Left cardiac atrium (tissue), 4 donors: ENCODE measurements at regions not wholly inside any gene's neighbourhood (a gene's known extent, or its start where the extent isn't known, plus 50 kb on each side); places are given as distances from the start of the nearest gene placed in this dataset.
A peak's percentile ranks its signal among the peaks of the same experiment; 100 is the strongest.

Source experiments
- ATAC-seq, 2 donors: fragments of 200-7000 bp; cut with Tn5 transposase; one replicate each; pipeline ENCODE4 v1.9.1; 2020; ENCODE audit warnings: mild to moderate bottlenecking in 2 of 2, moderate library complexity in 2 of 2
- DNase-seq: peaks from one replicate; pipeline ENCODE4 v3.0.0-alpha.2; 2020
- intact Hi-C, 2 donors: fragments of 100-400 bp; cut with DNase I; formaldehyde crosslinking; loops; one replicate each; pipeline versions ENCODE4 v1.14.1 to v1.15.1; 2022 to 2023
- donor health status: DM: no; HTN: yes; CAD: no.
- donor health status: DM: no; HTN: yes; CAD: no; lungs with severe emphysema.
- donor health status: DM: yes; HTN: yes; CAD: no.
- donor health status: Dilated cardiomyopathy.

GRCh38 chr15:47824147-47824546 lies 106.8 kb downstream of the SEMA6D start:
- ATAC-seq (no peak), DNase-seq (no peak)
- intact Hi-C loops: no loop called here

- DNase-seq (no peak), ATAC-seq (no peak)
- intact Hi-C loops: no loop called here
Observed at GRCh38 chr15:47829667-47830066, 112.4 kb downstream of the SEMA6D start.

DNA sequence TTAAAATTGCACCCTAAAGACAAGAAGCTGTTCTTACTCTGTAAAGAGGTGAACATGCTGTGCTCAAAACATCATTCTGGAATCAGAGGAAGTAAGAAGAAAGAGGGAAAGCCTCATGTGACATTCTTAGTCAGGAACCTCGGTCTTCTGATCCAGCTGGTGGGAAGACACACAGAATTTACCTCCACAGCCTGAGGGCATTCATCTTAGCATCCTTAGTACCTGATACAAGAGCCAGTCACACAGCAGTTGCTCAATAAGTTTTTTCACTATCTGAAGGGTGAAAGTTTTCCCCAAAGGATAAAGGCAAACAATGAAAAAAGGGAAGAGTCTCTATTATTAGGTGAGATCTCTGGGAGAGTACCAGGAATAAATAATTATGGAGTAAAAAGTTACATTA lies 116.8 kb downstream of the SEMA6D start:
- DNase-seq (no peak), ATAC-seq (no peak)
- intact Hi-C loops: no loop called here

GRCh38 chr15:47839233-47839825 lies 122.0 kb downstream of the SEMA6D start:
- no peak for DNase-seq
- peak; percentile 50 to 84 for ATAC-seq
- intact Hi-C loops: no loop called here

GRCh38 chr15:47843124-47843663 lies 125.9 kb downstream of the SEMA6D start:
- ATAC-seq (no peak), DNase-seq (no peak)
- intact Hi-C loops: no loop called here

- intact Hi-C loops: no loop called here
- ATAC-seq: no peak
- no peak for DNase-seq
Observed at GRCh38 chr15:47844437-47844836, 127.1 kb downstream of the SEMA6D start.

DNA sequence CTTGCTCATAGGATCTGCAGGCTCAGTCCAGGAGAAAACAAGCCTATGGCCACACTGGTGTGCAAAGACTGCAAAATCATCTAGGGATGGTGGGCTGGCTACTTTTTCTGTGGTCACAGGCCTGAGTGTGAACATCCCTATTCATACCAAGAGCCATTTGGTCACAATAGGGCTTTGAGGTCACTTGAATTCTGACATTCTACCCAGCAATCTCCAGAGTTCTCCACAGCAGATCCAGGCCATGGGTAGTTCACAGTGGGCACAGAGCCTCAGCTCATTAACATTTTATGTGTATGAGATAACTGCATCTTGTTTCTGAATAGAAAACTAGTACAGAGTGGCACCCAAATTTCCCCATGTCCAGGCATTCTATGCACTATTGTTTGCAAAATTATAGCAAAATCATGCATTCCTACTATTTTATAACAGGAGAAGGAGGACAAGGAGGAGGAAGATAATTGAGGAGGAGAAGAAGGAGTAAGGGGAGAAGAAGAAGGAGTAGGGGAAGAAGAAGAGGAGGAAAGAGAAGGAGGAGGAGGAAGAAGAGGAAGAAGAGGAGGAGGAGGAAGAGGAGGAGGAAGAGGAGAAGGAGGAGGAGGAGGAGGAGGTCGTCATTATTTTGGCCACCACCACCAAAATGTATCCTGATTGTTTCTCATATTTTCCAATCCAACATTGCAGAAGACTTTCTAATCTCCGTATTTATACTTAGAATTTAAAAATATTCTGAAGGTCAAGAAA lies 129.0 kb downstream of the SEMA6D start:
- ATAC-seq (no peak), DNase-seq (no peak)
- intact Hi-C loops: no loop called here

- ATAC-seq (no peak), DNase-seq (no peak)
Observed at GRCh38 chr15:47846876-47847275, 129.6 kb downstream of the SEMA6D start.

GRCh38 chr15:47856071-47856470 lies 138.8 kb downstream of the SEMA6D start:
- ATAC-seq (no peak), DNase-seq (no peak)
- intact Hi-C loops: no loop called here

More at GRCh38 chr15:47846876-47847275, 129.6 kb downstream of the SEMA6D start:
- intact Hi-C loops: no loop called here

- DNase-seq (no peak), ATAC-seq (no peak)
- intact Hi-C loops: no loop called here
Observed at GRCh38 chr15:47857014-47857775, 139.9 kb downstream of the SEMA6D start.

DNA sequence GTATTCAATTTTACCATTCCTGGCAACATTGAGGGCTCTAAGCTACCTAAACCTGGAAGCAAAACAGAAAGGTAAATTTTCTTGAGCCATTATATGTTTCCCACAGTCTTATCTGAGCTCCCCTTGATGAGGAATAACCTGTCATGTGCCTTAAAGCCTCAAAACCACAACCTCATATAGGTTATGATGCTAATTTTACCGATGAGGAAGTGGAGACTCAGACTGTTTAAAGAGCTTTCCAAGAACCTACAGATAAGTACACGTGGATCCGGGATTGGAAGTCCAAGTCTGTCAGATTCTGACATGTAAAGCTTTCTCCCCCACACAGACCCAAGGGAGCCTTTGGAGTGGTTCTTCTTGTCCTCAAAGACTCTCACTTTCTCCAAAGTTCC lies 140.5 kb downstream of the SEMA6D start:
- DNase-seq (no peak), ATAC-seq (no peak)
- intact Hi-C loops: no loop called here

DNA sequence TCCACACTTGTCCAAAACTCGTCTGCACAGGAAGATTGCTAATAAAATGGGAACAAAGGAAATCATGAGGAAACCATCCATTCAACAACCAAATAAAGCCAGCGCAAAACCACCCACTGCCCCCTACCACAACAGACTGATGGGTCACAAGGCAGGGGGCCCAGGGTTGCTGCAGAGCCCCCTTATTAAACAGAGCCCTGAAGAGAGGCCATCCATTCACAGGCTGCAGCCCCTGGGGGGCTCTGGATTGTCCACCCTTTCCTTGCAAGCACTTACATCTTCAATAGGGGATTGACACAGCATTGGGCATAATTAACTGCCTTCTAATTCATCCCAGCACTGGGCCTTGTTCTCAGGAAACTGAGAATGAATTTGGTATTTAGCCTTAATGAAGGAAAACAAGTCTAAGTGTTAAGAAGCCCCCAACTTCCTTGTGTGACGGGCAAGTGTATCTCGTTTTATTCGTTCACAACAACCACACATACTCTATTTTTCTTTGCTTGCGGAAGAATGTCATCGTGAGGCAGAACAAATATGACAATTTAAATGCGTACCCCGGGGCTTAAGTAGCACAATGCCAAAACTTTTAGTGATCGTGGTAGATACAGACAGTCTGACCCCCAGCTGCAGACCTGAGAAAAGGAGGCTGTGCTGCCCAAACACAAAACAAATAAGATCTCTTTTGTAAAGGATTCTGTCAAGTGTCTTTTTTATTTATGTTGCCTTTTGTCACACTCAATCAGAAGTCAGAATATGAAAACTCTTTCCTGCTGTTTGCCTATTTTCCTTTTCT lies 144.0 kb downstream of the SEMA6D start:
- ATAC-seq (no peak), DNase-seq (no peak)
- intact Hi-C loops: no loop called here

DNA sequence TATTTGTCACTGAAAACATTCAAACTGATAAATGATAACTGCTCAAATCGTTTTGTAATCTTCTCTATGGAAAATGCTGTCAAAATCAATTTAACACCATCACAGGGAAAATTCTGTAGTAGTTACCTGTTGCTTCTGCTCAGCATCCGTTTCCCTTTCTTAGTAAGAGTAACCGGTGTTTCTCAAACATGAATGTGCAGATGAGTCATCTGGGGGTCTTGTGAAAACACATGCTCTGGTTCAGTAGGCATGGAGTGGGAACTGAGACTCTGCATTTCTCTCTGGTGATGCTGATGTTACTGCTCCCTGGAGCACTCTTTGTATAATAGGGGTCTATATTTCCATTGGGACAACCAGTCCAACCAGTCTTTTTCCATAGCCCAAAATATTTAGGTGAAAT lies 145.1 kb downstream of the SEMA6D start:
- ATAC-seq: no peak
- intact Hi-C loops: no loop called here

DNA sequence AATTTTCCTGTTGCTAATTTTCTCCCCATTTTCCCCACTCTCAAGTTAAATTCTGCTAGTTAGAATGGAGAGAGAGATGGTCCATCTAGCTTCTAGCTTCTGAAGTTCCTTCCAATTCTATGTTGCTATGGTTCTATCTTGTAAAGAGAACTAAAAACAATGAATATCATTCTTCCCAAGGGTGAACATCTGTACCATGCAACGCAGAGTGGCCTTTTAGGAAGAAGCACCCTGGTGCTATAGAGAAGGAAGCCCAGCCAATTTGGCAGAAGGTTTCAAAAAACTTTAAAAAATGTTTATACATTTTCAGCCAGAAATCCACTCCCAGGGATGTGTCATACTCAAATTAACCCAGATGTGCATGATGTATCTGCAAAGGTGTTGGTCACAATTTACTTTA lies 149.1 kb downstream of the SEMA6D start:
- DNase-seq (no peak), ATAC-seq (no peak)
- intact Hi-C loops: no loop called here

More for the DNA sequence above, 145.1 kb downstream of the SEMA6D start:
- no peak for DNase-seq

- ATAC-seq: no peak
- intact Hi-C loops: loop anchor here in 1 of 2 donors (5.0 kb wide), 1 partner anchor 108 kb away; no protein-coding TSS in a partner anchor
- no peak for DNase-seq
Observed at GRCh38 chr15:47870300-47870955, 153.1 kb downstream of the SEMA6D start.

- no peak for DNase-seq
- intact Hi-C loops: loop anchor here in 1 of 2 donors (5.0 kb wide), 1 partner anchor 109 kb away; no protein-coding TSS in a partner anchor
- ATAC-seq: peak in 1 of 2 donors; percentile 50
Observed at GRCh38 chr15:47870956-47871625, 153.8 kb downstream of the SEMA6D start.

DNA sequence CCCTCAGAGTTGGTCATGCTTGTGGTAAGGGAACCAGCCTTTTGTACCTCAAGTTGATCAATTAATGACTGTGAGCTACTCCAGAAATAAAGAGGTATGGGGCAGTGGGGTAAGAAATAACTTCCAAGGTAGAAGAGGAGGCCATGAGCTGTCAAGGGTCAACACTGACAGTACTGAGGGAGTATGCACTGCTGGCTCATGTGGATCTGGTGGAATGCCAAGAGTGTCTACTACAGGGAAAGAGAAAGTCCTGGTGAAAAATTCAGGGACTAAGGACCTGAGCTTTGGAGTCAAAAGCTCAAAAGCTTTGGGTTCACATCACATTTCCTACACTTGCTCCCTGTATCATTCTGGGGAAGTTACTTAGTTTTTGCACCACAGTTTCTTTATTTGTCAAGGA lies 154.9 kb downstream of the SEMA6D start:
- intact Hi-C loops: loop anchor here in 1 of 2 donors (5.0 kb wide), 1 partner anchor 110 kb away; no protein-coding TSS in a partner anchor
- DNase-seq (no peak), ATAC-seq (peak in 1 of 2 donors; percentile 68)

GRCh38 chr15:47872869-47873432 lies 155.6 kb downstream of the SEMA6D start:
- DNase-seq: no peak
- intact Hi-C loops: loop anchor here in 1 of 2 donors (5.0 kb wide), 1 partner anchor 111 kb away; no protein-coding TSS in a partner anchor
- ATAC-seq: peak; percentile 21 to 87
